Mucosa of gallbladder (tissue), 1 donor: ENCODE measurements at regions not wholly inside any gene's neighbourhood (a gene's known extent, or its start where the extent isn't known, plus 50 kb on each side); places are given as distances from the start of the nearest gene placed in this dataset.

Source experiments
- DNase-seq: peaks from one replicate; pipeline ENCODE4 v3.0.0-alpha.2; 2020; ENCODE audit warnings: low spot score
- donor health status: DM: no; HTN: no; CAD: no.

- no peak for DNase-seq
These were observed 304.9 kb upstream of the TCF21 start for GRCh38 chr6:133583907-133584427.

- no peak for DNase-seq
These were observed 304.1 kb upstream of the TCF21 start for GRCh38 chr6:133584823-133585222.

GRCh38 chr6:133585978-133586377 is 302.9 kb upstream of the TCF21 start:
- no peak for DNase-seq

- DNase-seq, result no peak
These were observed 301.3 kb upstream of the TCF21 start for GRCh38 chr6:133587546-133588160.

GRCh38 chr6:133590196-133590595 is 298.7 kb upstream of the TCF21 start:
- no peak for DNase-seq

- no peak for DNase-seq
These were observed 298.1 kb upstream of the TCF21 start for GRCh38 chr6:133590814-133591213.

GRCh38 chr6:133591275-133591674 is 297.6 kb upstream of the TCF21 start:
- DNase-seq, result no peak

GRCh38 chr6:133594652-133595110 is 294.2 kb upstream of the TCF21 start:
- DNase-seq, result no peak

- no peak for DNase-seq
These were observed 293.7 kb upstream of the TCF21 start for GRCh38 chr6:133595111-133595761.

- no peak for DNase-seq
These were observed 282.1 kb upstream of the TCF21 start for GRCh38 chr6:133606852-133607251.

GRCh38 chr6:133608620-133609019 is 280.3 kb upstream of the TCF21 start:
- no peak for DNase-seq

- DNase-seq, result no peak
These were observed 279.3 kb upstream of the TCF21 start for GRCh38 chr6:133609415-133610226.

- no peak for DNase-seq
These were observed 278.6 kb upstream of the TCF21 start for GRCh38 chr6:133610227-133610840.

GRCh38 chr6:133610971-133611370 is 277.9 kb upstream of the TCF21 start:
- no peak for DNase-seq

- DNase-seq, result no peak
These were observed 276.5 kb upstream of the TCF21 start for GRCh38 chr6:133612459-133612858.

GRCh38 chr6:133613211-133613610 is 275.7 kb upstream of the TCF21 start:
- no peak for DNase-seq

GRCh38 chr6:133621751-133622150 is 267.2 kb upstream of the TCF21 start:
- no peak for DNase-seq

- peak; percentile 31 for DNase-seq
These were observed 265.8 kb upstream of the TCF21 start for GRCh38 chr6:133623065-133623464.

- no peak for DNase-seq
These were observed 265.3 kb upstream of the TCF21 start for GRCh38 chr6:133623621-133624020.

- DNase-seq, result no peak
These were observed 262.7 kb upstream of the TCF21 start for GRCh38 chr6:133626096-133626666.

- DNase-seq, result no peak
These were observed 258.9 kb upstream of the TCF21 start for GRCh38 chr6:133629970-133630369.

GRCh38 chr6:133630651-133631050 is 258.3 kb upstream of the TCF21 start:
- DNase-seq, result no peak
